Activated CD4-positive, alpha-beta T cell treated with anti-CD3 and anti-CD28 coated beads for 36 hours (primary cell): ENCODE measurements at regions not wholly inside any gene's neighbourhood (a gene's known extent, or its start where the extent isn't known, plus 50 kb on each side); places are given as distances from the start of the nearest gene placed in this dataset.

Source experiments
- ATAC-seq: fragments of 200-7000 bp; cut with Tn5 transposase; one replicate; pipeline ENCODE4 v1.10.0; 2021; ENCODE audit warnings: mild to moderate bottlenecking, moderate library complexity
- CTCF ChIA-PET: fragments of 350-600 bp; sonication (Branson Sonifier 250); formaldehyde crosslinking; loops from one replicate; lab custom pipeline; 2021; ENCODE audit warnings: antibody characterized with exemption; lab: Charles Lee
- POLR2A ChIA-PET: fragments of 350-600 bp; sonication (Branson Sonifier 250); formaldehyde crosslinking; loops from one replicate; lab custom pipeline; 2021; ENCODE audit warnings: antibody characterized with exemption, inconsistent platforms; lab: Charles Lee
- DNase-seq: peaks from one replicate; pipeline ENCODE4 v3.0.0-alpha.2; 2020
- H3K27ac Mint-ChIP-seq: one replicate; pipeline ENCODE4 v1.8.0; 2021; ENCODE audit warnings: mixed read lengths
- H3K27me3 Mint-ChIP-seq: one replicate; pipeline ENCODE4 v1.8.0; 2021; ENCODE audit warnings: mixed read lengths
- H3K36me3 Mint-ChIP-seq: one replicate; pipeline ENCODE4 v1.8.0; 2021; ENCODE audit warnings: low read depth, mixed read lengths
- H3K4me1 Mint-ChIP-seq: one replicate; pipeline ENCODE4 v1.8.0; 2021; ENCODE audit warnings: mixed read lengths
- H3K4me3 Mint-ChIP-seq: one replicate; pipeline ENCODE4 v1.8.0; 2021; ENCODE audit warnings: mild to moderate bottlenecking, moderate library complexity, mixed read lengths
- H3K9me3 Mint-ChIP-seq: one replicate; pipeline ENCODE4 v1.8.0; 2021; ENCODE audit warnings: low read depth, mixed read lengths
- intact Hi-C, 2 experiments: fragments of 100-400 bp; cut with DNase I in 1 of 2; cut with micrococcal nuclease in 1 of 2; formaldehyde crosslinking; loops; one replicate each; pipeline versions ENCODE4 v1.14.2 to v1.15.1; 2022 to 2024; cut with DNase I, micrococcal nuclease

GRCh38 chr7:46969303-46970130 lies 612.4 kb downstream of the TNS3 start:
- H3K36me3 Mint-ChIP-seq = no peaks in the 10 kb centered on the region
- no peak overlapping the region for H3K27ac Mint-ChIP-seq
- no peak for DNase-seq
- intact Hi-C loops = no loop called here
- no peak overlapping the region for H3K4me3 Mint-ChIP-seq
- H3K4me1 Mint-ChIP-seq = no peaks in the 10 kb centered on the region
- peaks cover 18% of the 10 kb centered on the region for H3K9me3 Mint-ChIP-seq
- no peaks in the 10 kb centered on the region for H3K27me3 Mint-ChIP-seq
- CTCF ChIA-PET = interaction anchor here (0.6 kb wide), 1 partner anchor 50 kb away, joined by 3 read pairs; no protein-coding TSS in a partner anchor
- POLR2A ChIA-PET = no interaction called here
- ATAC-seq = no peak

- no peaks in the 10 kb centered on the region for H3K36me3 Mint-ChIP-seq
- H3K4me3 Mint-ChIP-seq = no peak overlapping the region
- POLR2A ChIA-PET = no interaction called here
- H3K27ac Mint-ChIP-seq = no peak overlapping the region
- intact Hi-C loops = no loop called here
- no peaks in the 10 kb centered on the region for H3K27me3 Mint-ChIP-seq
- CTCF ChIA-PET = no interaction called here
- DNase-seq (no peak), ATAC-seq (no peak)
- H3K4me1 Mint-ChIP-seq = no peaks in the 10 kb centered on the region
- peaks cover 25% of the 10 kb centered on the region for H3K9me3 Mint-ChIP-seq
Observed at GRCh38 chr7:46968003-46968402, 613.9 kb downstream of the TNS3 start.

DNA sequence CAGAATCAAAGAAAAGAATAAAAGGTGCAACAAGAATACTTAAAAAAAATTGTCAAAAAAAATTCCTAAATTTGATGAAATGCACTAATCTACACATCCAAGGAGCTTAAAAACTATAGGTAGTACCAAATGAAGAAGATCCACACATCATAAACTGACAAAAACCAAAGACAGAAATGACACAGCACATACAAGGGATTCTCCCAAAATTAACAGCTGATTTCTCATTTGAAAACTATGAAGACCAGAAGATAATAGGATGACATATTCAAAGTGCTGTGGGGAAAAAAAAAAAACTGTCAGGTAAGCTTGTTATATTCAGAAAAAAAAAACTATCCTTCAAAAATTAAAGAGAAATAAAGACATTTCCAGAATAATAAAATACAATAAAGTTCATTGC lies 618.2 kb downstream of the TNS3 start:
- Mint-ChIP-seq H3K4me1 (no peaks in the 10 kb centered on the region), H3K36me3 (no peaks in the 10 kb centered on the region), H3K9me3 (peaks cover 30% of the 10 kb centered on the region), H3K27me3 (no peaks in the 10 kb centered on the region), H3K4me3 (no peak overlapping the region), H3K27ac (no peak overlapping the region)
- ATAC-seq (no peak), DNase-seq (no peak)
- POLR2A ChIA-PET = no interaction called here
- intact Hi-C loops = no loop called here
- CTCF ChIA-PET = no interaction called here

- no peaks in the 10 kb centered on the region for H3K4me1 Mint-ChIP-seq
- no peaks in the 10 kb centered on the region for H3K27me3 Mint-ChIP-seq
- peaks cover 25% of the 10 kb centered on the region for H3K9me3 Mint-ChIP-seq
- no peak overlapping the region for H3K4me3 Mint-ChIP-seq
- no peak for DNase-seq
- ChIA-PET POLR2A (interaction anchor here (0.6 kb wide), 1 partner anchor 36 kb away, joined by 4 read pairs; no protein-coding TSS in a partner anchor), CTCF (no interaction called here)
- H3K36me3 Mint-ChIP-seq = no peaks in the 10 kb centered on the region
- intact Hi-C loops = no loop called here
- H3K27ac Mint-ChIP-seq = no peak overlapping the region
- no peak for ATAC-seq
Observed at GRCh38 chr7:46960970-46961369, 620.9 kb downstream of the TNS3 start.

DNA sequence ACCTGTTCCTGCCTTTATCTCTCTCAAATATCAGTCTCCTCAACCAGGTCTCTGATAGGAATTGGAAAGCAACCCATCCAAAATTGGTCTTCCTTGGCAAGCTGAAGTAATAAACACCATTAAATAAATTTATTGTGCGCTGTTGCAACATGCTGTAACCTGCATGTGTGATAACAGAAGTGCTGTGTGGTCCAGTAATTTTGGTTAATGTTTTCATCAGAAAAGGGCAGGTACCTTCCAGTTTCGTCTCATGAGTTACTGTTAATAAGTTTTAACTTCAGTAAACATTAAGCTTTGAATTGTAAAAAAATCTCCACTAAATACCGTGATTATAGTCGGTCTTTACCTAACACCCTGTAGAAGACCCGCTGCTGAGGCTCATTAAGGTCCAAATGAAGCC lies 624.7 kb downstream of the TNS3 start:
- ChIA-PET POLR2A (no interaction called here), CTCF (no interaction called here)
- no peaks in the 10 kb centered on the region for H3K27me3 Mint-ChIP-seq
- no peak overlapping the region for H3K4me3 Mint-ChIP-seq
- ATAC-seq = no peak
- H3K27ac Mint-ChIP-seq = no peak overlapping the region
- H3K9me3 Mint-ChIP-seq = peaks cover 4% of the 10 kb centered on the region
- intact Hi-C loops = no loop called here
- no peaks in the 10 kb centered on the region for H3K36me3 Mint-ChIP-seq
- no peak for DNase-seq
- no peaks in the 10 kb centered on the region for H3K4me1 Mint-ChIP-seq

DNA sequence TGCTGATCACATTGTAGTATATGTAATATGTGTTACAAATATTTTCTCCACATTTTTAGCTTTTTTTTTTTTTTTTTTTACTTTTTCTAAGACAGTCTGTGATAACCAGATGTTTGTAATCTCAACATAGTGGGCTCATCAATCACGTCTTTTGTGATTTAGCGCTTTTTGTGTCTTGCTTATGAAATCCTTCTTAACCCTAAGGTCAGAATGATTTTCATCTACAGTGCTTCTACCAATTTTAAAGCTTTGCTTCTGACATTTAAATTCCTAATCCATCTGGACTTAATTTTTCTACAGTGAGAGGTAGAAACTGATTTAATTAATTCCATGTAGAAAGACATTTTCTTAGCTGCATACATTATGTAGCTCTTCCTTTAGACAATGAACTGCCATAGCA lies 626.4 kb downstream of the TNS3 start:
- Mint-ChIP-seq H3K9me3 (peaks cover 3% of the 10 kb centered on the region), H3K36me3 (no peaks in the 10 kb centered on the region), H3K27ac (no peak overlapping the region), H3K4me1 (no peaks in the 10 kb centered on the region), H3K4me3 (no peak overlapping the region), H3K27me3 (no peaks in the 10 kb centered on the region)
- POLR2A ChIA-PET = no interaction called here
- DNase-seq (no peak), ATAC-seq (no peak)
- intact Hi-C loops = no loop called here
- CTCF ChIA-PET = no interaction called here

DNA sequence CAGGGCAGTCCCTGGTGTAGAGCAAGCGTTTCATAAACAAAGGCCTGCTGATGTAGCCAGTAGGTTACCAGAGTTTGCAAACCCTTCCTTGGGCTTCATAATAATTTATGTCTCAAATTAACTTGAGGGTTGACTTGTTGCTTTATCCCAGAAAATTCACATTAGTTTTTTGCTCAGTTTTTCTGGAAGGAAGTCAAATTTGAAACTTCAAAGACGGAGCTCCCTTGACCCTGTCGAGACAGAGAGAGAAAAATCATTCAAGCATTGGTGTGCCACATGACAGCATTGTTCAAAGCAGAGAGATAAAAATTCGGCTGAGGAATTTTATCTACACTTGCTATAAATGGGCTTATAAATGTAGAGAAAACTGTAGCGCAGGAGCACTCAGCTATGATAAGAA lies 627.7 kb downstream of the TNS3 start:
- ChIA-PET POLR2A (no interaction called here), CTCF (no interaction called here)
- no peaks in the 10 kb centered on the region for H3K4me1 Mint-ChIP-seq
- intact Hi-C loops = no loop called here
- no peak overlapping the region for H3K27ac Mint-ChIP-seq
- ATAC-seq = no peak
- H3K36me3 Mint-ChIP-seq = no peaks in the 10 kb centered on the region
- H3K9me3 Mint-ChIP-seq = peaks cover 4% of the 10 kb centered on the region
- no peaks in the 10 kb centered on the region for H3K27me3 Mint-ChIP-seq
- no peak for DNase-seq
- no peak overlapping the region for H3K4me3 Mint-ChIP-seq

DNA sequence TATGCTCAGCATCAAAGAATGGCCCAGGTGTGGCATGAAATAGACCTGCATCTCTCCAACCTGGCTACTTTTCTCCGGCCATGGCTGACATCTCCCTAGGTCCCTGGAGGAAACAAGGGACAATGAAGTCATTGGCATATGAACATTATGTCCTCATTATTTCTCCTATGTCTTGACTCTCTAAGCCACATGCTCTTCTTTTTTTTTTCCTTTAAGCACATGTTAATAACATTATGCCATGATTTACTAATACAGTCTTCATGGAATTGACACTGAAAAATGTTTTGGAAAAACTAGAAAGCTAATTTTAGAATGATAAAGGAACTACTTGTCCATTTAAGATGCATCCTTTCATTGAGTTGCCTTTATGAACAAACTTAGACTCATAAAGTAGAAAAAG lies 628.9 kb downstream of the TNS3 start:
- no peak for DNase-seq
- no peak overlapping the region for H3K4me3 Mint-ChIP-seq
- no peaks in the 10 kb centered on the region for H3K4me1 Mint-ChIP-seq
- H3K27me3 Mint-ChIP-seq = no peaks in the 10 kb centered on the region
- H3K9me3 Mint-ChIP-seq = peaks cover 3% of the 10 kb centered on the region
- no peak for ATAC-seq
- CTCF ChIA-PET = no interaction called here
- intact Hi-C loops = no loop called here
- H3K27ac Mint-ChIP-seq = no peak overlapping the region
- no peaks in the 10 kb centered on the region for H3K36me3 Mint-ChIP-seq
- POLR2A ChIA-PET = no interaction called here

GRCh38 chr7:46949270-46949931 lies 632.5 kb downstream of the TNS3 start:
- Mint-ChIP-seq H3K4me1 (no peaks in the 10 kb centered on the region), H3K27me3 (no peaks in the 10 kb centered on the region), H3K36me3 (no peaks in the 10 kb centered on the region), H3K9me3 (peaks cover 3% of the 10 kb centered on the region), H3K27ac (no peak overlapping the region), H3K4me3 (no peak overlapping the region)
- ChIA-PET POLR2A (no interaction called here), CTCF (no interaction called here)
- no peak for ATAC-seq
- no peak for DNase-seq
- intact Hi-C loops = no loop called here

- intact Hi-C loops = no loop called here
- peaks cover 3% of the 10 kb centered on the region for H3K9me3 Mint-ChIP-seq
- CTCF ChIA-PET = no interaction called here
Observed at GRCh38 chr7:46948716-46949115, 633.2 kb downstream of the TNS3 start.

GRCh38 chr7:46945328-46945727 lies 636.6 kb downstream of the TNS3 start:
- no peaks in the 10 kb centered on the region for H3K36me3 Mint-ChIP-seq
- intact Hi-C loops = no loop called here
- DNase-seq (no peak), ATAC-seq (no peak)
- POLR2A ChIA-PET = no interaction called here
- peaks cover 3% of the 10 kb centered on the region for H3K9me3 Mint-ChIP-seq
- no peaks in the 10 kb centered on the region for H3K4me1 Mint-ChIP-seq
- H3K4me3 Mint-ChIP-seq = no peak overlapping the region
- CTCF ChIA-PET = no interaction called here
- H3K27me3 Mint-ChIP-seq = no peaks in the 10 kb centered on the region
- no peak overlapping the region for H3K27ac Mint-ChIP-seq

More at GRCh38 chr7:46948716-46949115, 633.2 kb downstream of the TNS3 start:
- DNase-seq = no peak
- H3K4me1 Mint-ChIP-seq = no peaks in the 10 kb centered on the region
- no peaks in the 10 kb centered on the region for H3K36me3 Mint-ChIP-seq
- ATAC-seq = no peak
- POLR2A ChIA-PET = no interaction called here
- H3K27ac Mint-ChIP-seq = no peak overlapping the region
- H3K27me3 Mint-ChIP-seq = no peaks in the 10 kb centered on the region
- H3K4me3 Mint-ChIP-seq = no peak overlapping the region

GRCh38 chr7:46943996-46944395 lies 637.9 kb downstream of the TNS3 start:
- H3K4me1 Mint-ChIP-seq = no peaks in the 10 kb centered on the region
- no peaks in the 10 kb centered on the region for H3K9me3 Mint-ChIP-seq
- CTCF ChIA-PET = interaction anchor here (0.6 kb wide), 1 partner anchor 1744 kb away, joined by 3 read pairs; no protein-coding TSS in a partner anchor
- no peaks in the 10 kb centered on the region for H3K27me3 Mint-ChIP-seq
- no peak overlapping the region for H3K27ac Mint-ChIP-seq
- no peak overlapping the region for H3K4me3 Mint-ChIP-seq
- POLR2A ChIA-PET = no interaction called here
- DNase-seq (no peak), ATAC-seq (no peak)
- intact Hi-C loops = no loop called here
- no peaks in the 10 kb centered on the region for H3K36me3 Mint-ChIP-seq
